GM18870 (cell line): ENCODE measurements at regions not wholly inside any gene's neighbourhood (a gene's known extent, or its start where the extent isn't known, plus 50 kb on each side); places are given as distances from the start of the nearest gene placed in this dataset.
"Not testable (repeated sequence)": the region's sequence is repeated elsewhere in the genome, so short reads cannot be mapped to it uniquely, and the experiment has no call there.

Source experiments
- ATAC-seq: cut with Tn5 transposase; IDR thresholded peaks from one replicate; pipeline ENCODE4 v1.9.1; 2021; ENCODE audit warnings: moderate library complexity; ENCODE audit not compliant: unreplicated experiment

GRCh38 chr21:33994373-33994772 lies 78.8 kb upstream of the ATP5PO start:
- ATAC-seq = no peak

- no peak for ATAC-seq
Measured at GRCh38 chr21:33993286-33994231, 78.0 kb upstream of the ATP5PO start.

GRCh38 chr21:33992412-33992811 lies 76.8 kb upstream of the ATP5PO start:
- not testable (repeated sequence) for ATAC-seq

GRCh38 chr21:33991133-33991532 lies 75.5 kb upstream of the ATP5PO start:
- no peak for ATAC-seq

- ATAC-seq = no peak
Measured at GRCh38 chr21:33989440-33989839, 73.8 kb upstream of the ATP5PO start.

GRCh38 chr21:33988237-33989017 lies 72.8 kb upstream of the ATP5PO start:
- ATAC-seq = no peak

GRCh38 chr21:33987461-33987860 lies 71.9 kb upstream of the ATP5PO start:
- ATAC-seq = no peak

GRCh38 chr21:33985117-33986050 lies 69.8 kb upstream of the ATP5PO start:
- no peak for ATAC-seq

GRCh38 chr21:33984021-33984481 lies 68.4 kb upstream of the ATP5PO start:
- ATAC-seq = no peak

- no peak for ATAC-seq
Measured at GRCh38 chr21:33981391-33982101, 65.9 kb upstream of the ATP5PO start.

GRCh38 chr21:33980276-33980916 lies 64.8 kb upstream of the ATP5PO start:
- ATAC-seq = no peak

GRCh38 chr21:33978585-33978984 lies 63.0 kb upstream of the ATP5PO start:
- ATAC-seq = no peak

- no peak for ATAC-seq
Measured at GRCh38 chr21:33977721-33978369, 62.2 kb upstream of the ATP5PO start.

- no peak for ATAC-seq
Measured at GRCh38 chr21:33977017-33977720, 61.6 kb upstream of the ATP5PO start.

GRCh38 chr21:33976082-33977016 lies 60.7 kb upstream of the ATP5PO start:
- ATAC-seq = peak; percentile 44

GRCh38 chr21:33975548-33976081 lies 60.0 kb upstream of the ATP5PO start:
- ATAC-seq = peak; percentile 76
